Body of pancreas (tissue), 4 donors: ENCODE measurements at regions not wholly inside any gene's neighbourhood (a gene's known extent, or its start where the extent isn't known, plus 50 kb on each side); places are given as distances from the start of the nearest gene placed in this dataset.

Experiments used
- ATAC-seq: fragments of 150-250 bp; one replicate; pipeline ENCODE4 v1.9.1; 2016
- DNase-seq, 4 donors: peaks; one replicate each; pipeline ENCODE4 v3.0.0-alpha.2; 2019
- H3K27ac ChIP-seq, 4 donors: fragments of 200-600 bp; sonication (generic); 1 replicate in 3 of 4; 2 replicates in 1 of 4; pipeline versions ENCODE4 v1.5.1 to v1.6.1; 2016 to 2019; ENCODE audit warnings: mild to moderate bottlenecking in 1 of 4, mixed read lengths in 1 of 4, moderate library complexity in 1 of 4
- H3K27me3 ChIP-seq, 2 donors: fragments of 200-600 bp; sonication (generic); one replicate each; pipeline ENCODE4 v1.6.0; 2016; ENCODE audit warnings: mild to moderate bottlenecking in 1 of 2
- H3K36me3 ChIP-seq, 2 donors: fragments of 200-600 bp; sonication (generic); replicated peaks in 1 of 2; 2 replicates each; pipeline ENCODE4 v1.5.1; 2016; ENCODE audit warnings: low read depth in 2 of 2; ENCODE audit not compliant: insufficient read depth in 1 of 2
- H3K4me1 ChIP-seq: fragments of 200-600 bp; sonication (generic); one replicate; pipeline ENCODE4 v1.6.0; 2016
- H3K4me3 ChIP-seq, 2 donors: fragments of 200-600 bp; sonication (generic); 1 replicate in 1 of 2; 2 replicates in 1 of 2; pipeline ENCODE4 v1.5.1; 2016 to 2019
- H3K9me3 ChIP-seq, 3 donors: fragments of 200-600 bp; sonication (generic); 1 replicate in 2 of 3; 2 replicates in 1 of 3; pipeline ENCODE4 v1.5.1; 2016
- CTCF ChIP-seq, 7 experiments: fragments of 450-650 bp in 4 of 7; fragments of 200-600 bp in 3 of 7; sonication (generic) in 3 of 7; IDR thresholded peaks; one replicate each; pipeline ENCODE4 v1.5.1; 2016 to 2019; ENCODE audit warnings: antibody characterized with exemption in 7 of 7
- POLR2A ChIP-seq, 3 donors: fragments of 450-650 bp; IDR thresholded peaks; one replicate each; pipeline ENCODE4 v1.6.1; 2016; ENCODE audit warnings: antibody characterized with exemption in 3 of 3, mild to moderate bottlenecking in 2 of 3
- WGBS, 2 donors: methylation state at CpG; one replicate each; pipeline ENCODE4 v1.1.5; 2017; 5-methylcytosine and 5-hydroxymethylcytosine counted together
- intact Hi-C: fragments of 100-400 bp; cut with DNase I; formaldehyde crosslinking; loops from one replicate; pipeline ENCODE4 v1.15.1; 2023

- 23 to 24% methylated on average over 3 of the region's 3 CpGs for WGBS, 2 donors
- no peaks in the 10 kb centered on the region for H3K9me3 ChIP-seq
- TF ChIP-seq CTCF (IDR thresholded peaks at IDR 0.05) (no peak), POLR2A (IDR thresholded peaks at IDR 0.05) (no peak)
- intact Hi-C loops, result no loop called here
- no peaks in the 10 kb centered on the region for H3K27me3 ChIP-seq
- no peak overlapping the region for H3K27ac ChIP-seq
- no peak for ATAC-seq
- H3K4me3 ChIP-seq, result no peak overlapping the region
- H3K4me1 ChIP-seq, result no peaks in the 10 kb centered on the region
- no peak for DNase-seq
- no peaks in the 10 kb centered on the region for H3K36me3 ChIP-seq
Measured at GRCh38 chr7:84582747-84583146, 388.2 kb upstream of the SEMA3A start.

DNA sequence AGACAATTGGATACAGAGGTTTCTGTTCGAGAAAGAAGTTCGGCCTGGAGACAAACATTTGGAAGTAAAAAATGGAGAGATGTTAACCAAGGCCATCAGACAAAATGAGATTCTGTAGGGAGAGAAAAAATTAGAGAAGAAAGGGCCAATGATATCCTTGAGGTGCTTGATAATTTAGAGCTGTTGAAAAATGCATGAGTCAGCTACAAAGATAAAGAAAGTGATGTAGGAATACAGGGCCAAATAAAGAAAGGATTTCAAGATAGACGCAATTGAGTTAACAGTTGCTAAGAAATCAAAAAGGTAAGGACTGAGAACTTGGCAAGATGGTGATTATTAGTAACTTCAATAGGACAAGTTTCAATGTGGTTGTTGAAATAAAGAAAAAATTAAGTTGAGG lies 384.2 kb upstream of the SEMA3A start:
- TF ChIP-seq POLR2A (IDR thresholded peaks at IDR 0.05) (no peak), CTCF (IDR thresholded peaks at IDR 0.05) (no peak)
- WGBS, 2 donors, result 81 to 82% methylated on average over 3 of the region's 3 CpGs
- DNase-seq (no peak), ATAC-seq (no peak)
- intact Hi-C loops, result no loop called here
- no peak overlapping the region for H3K27ac ChIP-seq
- H3K9me3 ChIP-seq, result no peaks in the 10 kb centered on the region
- H3K36me3 ChIP-seq, result no peaks in the 10 kb centered on the region
- no peak overlapping the region for H3K4me3 ChIP-seq
- H3K27me3 ChIP-seq, result no peaks in the 10 kb centered on the region
- no peaks in the 10 kb centered on the region for H3K4me1 ChIP-seq

- Histone ChIP-seq H3K4me1 (no peaks in the 10 kb centered on the region), H3K27ac (no peak overlapping the region), H3K4me3 (no peak overlapping the region), H3K27me3 (no peaks in the 10 kb centered on the region), H3K36me3 (no peaks in the 10 kb centered on the region), H3K9me3 (no peaks in the 10 kb centered on the region)
- DNase-seq (no peak), ATAC-seq (no peak)
- 74 to 84% methylated on average over 3 of the region's 3 CpGs for WGBS, 2 donors
- intact Hi-C loops, result no loop called here
- TF ChIP-seq CTCF (IDR thresholded peaks at IDR 0.05) (no peak), POLR2A (IDR thresholded peaks at IDR 0.05) (no peak)
Measured at GRCh38 chr7:84568781-84569180, 374.2 kb upstream of the SEMA3A start.

GRCh38 chr7:84565345-84566074 lies 370.9 kb upstream of the SEMA3A start:
- ATAC-seq (no peak), DNase-seq (no peak)
- Histone ChIP-seq H3K27ac (no peak overlapping the region), H3K9me3 (no peaks in the 10 kb centered on the region), H3K27me3 (no peaks in the 10 kb centered on the region), H3K4me1 (no peaks in the 10 kb centered on the region), H3K36me3 (no peaks in the 10 kb centered on the region), H3K4me3 (no peak overlapping the region)
- no peak for TF ChIP-seq CTCF (IDR thresholded peaks at IDR 0.05)
- no peak for TF ChIP-seq POLR2A (IDR thresholded peaks at IDR 0.05)
- WGBS, 2 donors, result 63 to 67% methylated on average over 2 of the region's 2 CpGs
- intact Hi-C loops, result no loop called here

DNA sequence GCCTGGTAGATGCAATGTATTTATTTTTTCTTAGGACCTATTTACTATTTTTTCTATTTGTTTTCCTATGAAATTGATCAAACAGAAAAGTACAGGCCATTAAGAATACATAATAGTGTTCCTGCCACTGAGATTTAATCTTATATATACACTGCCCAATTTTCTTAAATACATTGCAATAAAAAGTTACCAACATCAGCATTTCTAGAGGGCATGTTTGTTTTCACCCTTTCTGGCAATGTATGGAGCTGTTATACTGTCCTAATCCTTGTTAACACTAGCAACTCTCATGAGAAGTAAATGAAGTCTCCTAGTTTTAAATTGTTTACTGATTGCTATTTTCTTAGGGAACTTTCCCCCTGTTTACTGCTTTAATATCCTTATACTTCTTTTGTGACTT lies 359.1 kb upstream of the SEMA3A start:
- DNase-seq (no peak), ATAC-seq (no peak)
- intact Hi-C loops, result no loop called here
- Histone ChIP-seq H3K27ac (no peak overlapping the region), H3K4me3 (no peak overlapping the region), H3K36me3 (no peaks in the 10 kb centered on the region), H3K27me3 (no peaks in the 10 kb centered on the region), H3K4me1 (no peaks in the 10 kb centered on the region), H3K9me3 (peaks cover 0 to 9% (median 0%) of the 10 kb centered on the region in 3 donors)
- TF ChIP-seq POLR2A (IDR thresholded peaks at IDR 0.05) (no peak), CTCF (IDR thresholded peaks at IDR 0.05) (no peak)
